ENCODE measurements at regions not wholly inside any gene's neighbourhood (a gene's known extent, or its start where the extent isn't known, plus 50 kb on each side); places are given as distances from the start of the nearest gene placed in this dataset.

DNA sequence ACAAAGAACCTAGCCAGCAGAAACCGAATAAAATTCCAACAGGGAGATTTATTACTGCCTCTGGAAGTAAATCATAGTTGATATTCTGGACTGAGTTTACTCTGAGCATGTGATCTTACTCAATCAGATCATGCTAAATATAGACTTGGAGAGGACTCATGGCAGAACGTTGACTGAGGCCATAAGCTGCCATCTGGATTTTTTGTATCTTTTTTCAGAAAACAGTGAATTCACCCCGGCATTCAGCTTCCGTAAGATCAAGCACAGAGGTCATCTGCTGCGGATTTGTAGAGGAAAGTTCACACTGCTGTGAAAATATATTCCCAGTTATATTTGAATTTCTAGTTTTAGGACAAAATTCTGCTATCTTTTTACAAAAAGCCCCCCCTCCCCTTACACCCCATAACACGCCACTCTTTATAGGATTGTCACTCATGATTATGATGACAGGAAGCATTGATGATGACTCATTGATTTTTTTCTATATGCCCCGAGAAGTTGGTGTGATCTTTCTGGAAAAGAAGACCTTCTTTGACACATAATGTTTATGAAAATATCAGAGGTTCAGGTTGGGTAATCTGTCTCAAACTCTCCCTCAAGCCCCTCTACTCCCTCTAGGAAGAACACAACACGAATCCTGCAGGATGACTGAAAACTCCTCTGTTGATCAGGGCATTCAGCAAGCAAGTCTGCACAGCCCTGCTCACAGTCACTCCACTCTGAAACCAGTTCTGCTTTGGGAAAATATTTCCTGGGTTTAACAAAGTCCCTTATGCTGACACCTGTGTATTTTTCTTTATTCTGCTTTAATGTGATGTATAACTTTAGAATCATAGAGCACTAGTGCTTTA, 70.8 kb downstream of the NXNL2 start:
- TF ChIP-seq EZH2 (optimal IDR thresholded peaks at IDR 0.05; ENCODE audit: low read depth, low read length) (no peak), EZH2phosphoT487 (IDR thresholded peaks at IDR 0.05; ENCODE audit: low read length) (no peak)
- TF ChIP-seq, protein P1, sequence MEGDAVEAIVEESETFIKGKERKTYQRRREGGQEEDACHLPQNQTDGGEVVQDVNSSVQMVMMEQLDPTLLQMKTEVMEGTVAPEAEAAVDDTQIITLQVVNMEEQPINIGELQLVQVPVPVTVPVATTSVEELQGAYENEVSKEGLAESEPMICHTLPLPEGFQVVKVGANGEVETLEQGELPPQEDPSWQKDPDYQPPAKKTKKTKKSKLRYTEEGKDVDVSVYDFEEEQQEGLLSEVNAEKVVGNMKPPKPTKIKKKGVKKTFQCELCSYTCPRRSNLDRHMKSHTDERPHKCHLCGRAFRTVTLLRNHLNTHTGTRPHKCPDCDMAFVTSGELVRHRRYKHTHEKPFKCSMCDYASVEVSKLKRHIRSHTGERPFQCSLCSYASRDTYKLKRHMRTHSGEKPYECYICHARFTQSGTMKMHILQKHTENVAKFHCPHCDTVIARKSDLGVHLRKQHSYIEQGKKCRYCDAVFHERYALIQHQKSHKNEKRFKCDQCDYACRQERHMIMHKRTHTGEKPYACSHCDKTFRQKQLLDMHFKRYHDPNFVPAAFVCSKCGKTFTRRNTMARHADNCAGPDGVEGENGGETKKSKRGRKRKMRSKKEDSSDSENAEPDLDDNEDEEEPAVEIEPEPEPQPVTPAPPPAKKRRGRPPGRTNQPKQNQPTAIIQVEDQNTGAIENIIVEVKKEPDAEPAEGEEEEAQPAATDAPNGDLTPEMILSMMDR (IDR thresholded peaks at IDR 0.05; ENCODE audit: low read length): no peak
